ENCODE measurements at regions not wholly inside any gene's neighbourhood (a gene's known extent, or its start where the extent isn't known, plus 50 kb on each side); places are given as distances from the start of the nearest gene placed in this dataset.

- in situ Hi-C loops (cut with HindIII; ENCODE audit: extremely low pct_ligation_motif_present, low pct_unique_long_range_greater_than_20kb) (no loop called here), intact Hi-C loops (cut with micrococcal nuclease; ENCODE audit: unreplicated experiment) (no loop called here)
- TF ChIP-seq ZNF768 (CRISPR knock-in tag; IDR thresholded peaks at IDR 0.05), result no peak
- TF ChIP-seq TAF15 (IDR thresholded peaks at IDR 0.05; ENCODE audit: low read depth, low read length, poor library complexity, severe bottlenecking), result no peak
- no peak for TF ChIP-seq ZFY (CRISPR knock-in tag; IDR thresholded peaks at IDR 0.05)
- TF ChIP-seq HNF4A (CRISPR knock-in tag; IDR thresholded peaks at IDR 0.05), result no peak
- no peak for TF ChIP-seq ZNF547 (CRISPR knock-in tag; IDR thresholded peaks at IDR 0.05)
- TF ChIP-seq WIZ (CRISPR knock-in tag; IDR thresholded peaks at IDR 0.05), result no peak
- no peak for TF ChIP-seq ZNF770 (CRISPR knock-in tag; IDR thresholded peaks at IDR 0.05)
- TF ChIP-seq NCOA1 (CRISPR knock-in tag; IDR thresholded peaks at IDR 0.05), result no peak
- TF ChIP-seq ZNF740 (CRISPR knock-in tag; IDR thresholded peaks at IDR 0.05), result no peak
- no peak for TF ChIP-seq NFIB (CRISPR knock-in tag; IDR thresholded peaks at IDR 0.05; ENCODE audit: borderline replicate concordance)
- TF ChIP-seq SALL1 (CRISPR knock-in tag; IDR thresholded peaks at IDR 0.05), result no peak
- TF ChIP-seq ZNF567 (CRISPR knock-in tag; IDR thresholded peaks at IDR 0.05; ENCODE audit: borderline replicate concordance), result no peak
- no peak for TF ChIP-seq ZNF777 (CRISPR knock-in tag; IDR thresholded peaks at IDR 0.05)
- TF ChIP-seq PAF1 (CRISPR knock-in tag; IDR thresholded peaks at IDR 0.05), result no peak
- H3K4me1 ChIP-seq (ENCODE audit: insufficient read depth, low read length), result no peaks in the 10 kb centered on the region
- H3K4me2 ChIP-seq (ENCODE audit: low read depth, low read length), result no peak overlapping the region
- H3K79me2 ChIP-seq (ENCODE audit: insufficient read depth, low read length), result no peaks in the 10 kb centered on the region
- no peak overlapping the region for H3K9ac ChIP-seq (ENCODE audit: insufficient read depth, low read depth, low read length)
- H3K4me3 ChIP-seq (replicated peaks in 1 of 3; ENCODE audit: insufficient read depth in 1 of 3, low read depth in 2 of 3, low read length in 3 of 3), result no peak overlapping the region
- POLR2A ChIA-PET, result no interaction called here
- no peak overlapping the region for H2AFZ ChIP-seq (ENCODE audit: low read length)
- H3K27me3 ChIP-seq (ENCODE audit: control insufficient read depth in 1 of 2, insufficient read depth in 2 of 2, low read length in 2 of 2), result no peaks in the 10 kb centered on the region
- WGBS (ENCODE audit: low lambda C conversion rate), result 0% methylated on average over 1 of the region's 1 CpG
- H3K27ac ChIP-seq (ENCODE audit: extremely low read length, insufficient read depth, low read length), result no peak overlapping the region
- H4K20me1 ChIP-seq (ENCODE audit: insufficient read depth, low read length), result no peaks in the 10 kb centered on the region
- H3K9me3 ChIP-seq (ENCODE audit: low read length), result peaks cover 77% of the 10 kb centered on the region
- CTCF ChIA-PET (ENCODE audit: low intra/inter-chr PET ratio, low total read pairs), result no interaction called here
- DNase-seq (ENCODE audit: low spot score), result no peak
- no TSS peak for BruUV-seq (replicated peaks)
- FAIRE-seq, result no peak
- no peak for ATAC-seq
- no peaks in the 10 kb centered on the region for H3K36me3 ChIP-seq (replicated peaks in 1 of 2; ENCODE audit: control insufficient read depth in 1 of 2, insufficient read depth in 2 of 2, low read length in 2 of 2)
These were observed 1024.7 kb upstream of the GOT2 start for GRCh38 chr16:59758848-59759247.

Data from HepG2 (cell line).